ENCODE measurements at regions not wholly inside any gene's neighbourhood (a gene's known extent, or its start where the extent isn't known, plus 50 kb on each side); places are given as distances from the start of the nearest gene placed in this dataset.
A peak's percentile ranks its signal among the peaks of the same experiment; 100 is the strongest.

- no peak for DNase-seq
These were observed 83.9 kb upstream of the GJB5 start for GRCh38 chr1:34670982-34671381.

- no peak for DNase-seq
These were observed 83.0 kb upstream of the GJB5 start for GRCh38 chr1:34671887-34672286.

GRCh38 chr1:34681480-34682451 lies 73.1 kb upstream of the GJB5 start:
- DNase-seq = no peak

- DNase-seq = no peak
These were observed 72.2 kb upstream of the GJB5 start for GRCh38 chr1:34682452-34683223.

GRCh38 chr1:34683616-34684015 lies 71.2 kb upstream of the GJB5 start:
- DNase-seq = no peak

- peak; percentile 73 for DNase-seq
These were observed 70.6 kb upstream of the GJB5 start for GRCh38 chr1:34684266-34684665.

GRCh38 chr1:34685225-34685624 lies 69.6 kb upstream of the GJB5 start:
- no peak for DNase-seq

- DNase-seq = no peak
These were observed 68.3 kb upstream of the GJB5 start for GRCh38 chr1:34686531-34686930.

GRCh38 chr1:34688006-34688741 lies 66.7 kb upstream of the GJB5 start:
- no peak for DNase-seq

- DNase-seq = no peak
These were observed 64.6 kb upstream of the GJB5 start for GRCh38 chr1:34690269-34690668.

GRCh38 chr1:34693081-34693480 lies 61.8 kb upstream of the GJB5 start:
- DNase-seq = no peak

GRCh38 chr1:34694383-34694782 lies 60.5 kb upstream of the GJB5 start:
- DNase-seq = no peak

GRCh38 chr1:34695580-34695979 lies 59.3 kb upstream of the GJB5 start:
- DNase-seq = no peak

- DNase-seq = no peak
These were observed 58.6 kb upstream of the GJB5 start for GRCh38 chr1:34696230-34696629.

GRCh38 chr1:34696981-34697380 lies 57.9 kb upstream of the GJB5 start:
- no peak for DNase-seq

GRCh38 chr1:34697818-34698217 lies 57.0 kb upstream of the GJB5 start:
- no peak for DNase-seq

- DNase-seq = no peak
These were observed 53.4 kb upstream of the GJB5 start for GRCh38 chr1:34701326-34702060.
